ENCODE measurements at regions not wholly inside any gene's neighbourhood (a gene's known extent, or its start where the extent isn't known, plus 50 kb on each side); places are given as distances from the start of the nearest gene placed in this dataset.

DNA sequence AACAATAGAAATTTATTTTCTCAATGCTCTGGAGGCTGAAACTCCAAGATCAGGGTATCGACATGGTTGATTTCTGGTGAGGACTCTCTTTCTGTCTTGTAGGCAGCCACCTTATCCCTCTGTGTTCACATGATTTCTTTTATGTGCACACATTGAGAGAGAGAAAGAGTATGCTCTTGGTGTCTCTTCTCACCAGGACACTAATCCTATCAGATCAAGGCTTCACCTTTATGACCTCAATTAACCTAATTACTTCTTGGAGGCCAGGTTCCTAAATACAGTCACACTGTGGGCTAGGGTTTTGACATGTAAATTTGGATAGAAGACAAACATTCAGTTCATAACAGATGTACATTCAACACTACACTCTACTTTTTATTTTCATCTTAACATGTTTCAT lies 1094.2 kb upstream of the ADGRL2 start:
- DNase-seq = no peak
- BruUV-seq (replicated peaks) = no TSS peak
- Mint-ChIP-seq H3K27ac (ENCODE audit: unreplicated experiment) (no peak overlapping the region), H3K36me3 (ENCODE audit: insufficient read depth, unreplicated experiment) (no peaks in the 10 kb centered on the region), H3K4me1 (ENCODE audit: low read depth, unreplicated experiment) (no peaks in the 10 kb centered on the region), H3K4me3 (ENCODE audit: low read depth, unreplicated experiment) (no peak overlapping the region), H3K9me3 (ENCODE audit: low read depth, unreplicated experiment) (no peaks in the 10 kb centered on the region), H3K27me3 (ENCODE audit: unreplicated experiment) (no peaks in the 10 kb centered on the region)
- CTCF ChIA-PET = no interaction called here
- intact Hi-C loops (cut with micrococcal nuclease; ENCODE audit: unreplicated experiment) = no loop called here
- TF ChIP-seq CTCF (IDR thresholded peaks at IDR 0.05; ENCODE audit: unreplicated experiment) = no peak

- no TSS peak for BruUV-seq (replicated peaks)
- H3K27ac Mint-ChIP-seq (ENCODE audit: unreplicated experiment) = no peak overlapping the region
- H3K9me3 Mint-ChIP-seq (ENCODE audit: low read depth, unreplicated experiment) = no peaks in the 10 kb centered on the region
- no peaks in the 10 kb centered on the region for H3K27me3 Mint-ChIP-seq (ENCODE audit: unreplicated experiment)
- H3K4me1 Mint-ChIP-seq (ENCODE audit: low read depth, unreplicated experiment) = no peaks in the 10 kb centered on the region
- CTCF ChIA-PET = no interaction called here
- TF ChIP-seq CTCF (IDR thresholded peaks at IDR 0.05; ENCODE audit: unreplicated experiment) = no peak
- no peak overlapping the region for H3K4me3 Mint-ChIP-seq (ENCODE audit: low read depth, unreplicated experiment)
- DNase-seq = no peak
- H3K36me3 Mint-ChIP-seq (ENCODE audit: insufficient read depth, unreplicated experiment) = no peaks in the 10 kb centered on the region
- intact Hi-C loops (cut with micrococcal nuclease; ENCODE audit: unreplicated experiment) = no loop called here
Measured at GRCh38 chr1:80678438-80678837, 1122.3 kb upstream of the ADGRL2 start.

GRCh38 chr1:80675454-80675853 lies 1125.3 kb upstream of the ADGRL2 start:
- no peak for TF ChIP-seq CTCF (IDR thresholded peaks at IDR 0.05; ENCODE audit: unreplicated experiment)
- H3K36me3 Mint-ChIP-seq (ENCODE audit: insufficient read depth, unreplicated experiment) = no peaks in the 10 kb centered on the region
- H3K4me1 Mint-ChIP-seq (ENCODE audit: low read depth, unreplicated experiment) = no peaks in the 10 kb centered on the region
- no TSS peak for BruUV-seq (replicated peaks)
- no peak overlapping the region for H3K27ac Mint-ChIP-seq (ENCODE audit: unreplicated experiment)
- intact Hi-C loops (cut with micrococcal nuclease; ENCODE audit: unreplicated experiment) = no loop called here
- no peaks in the 10 kb centered on the region for H3K27me3 Mint-ChIP-seq (ENCODE audit: unreplicated experiment)
- DNase-seq = no peak
- H3K9me3 Mint-ChIP-seq (ENCODE audit: low read depth, unreplicated experiment) = no peaks in the 10 kb centered on the region
- H3K4me3 Mint-ChIP-seq (ENCODE audit: low read depth, unreplicated experiment) = no peak overlapping the region
- CTCF ChIA-PET = no interaction called here

GRCh38 chr1:80673935-80674597 lies 1126.7 kb upstream of the ADGRL2 start:
- CTCF ChIA-PET = interaction anchor here (0.8 kb wide), 1 partner anchor 8 kb away, joined by 3 read pairs; no protein-coding TSS in a partner anchor
- TF ChIP-seq CTCF (IDR thresholded peaks at IDR 0.05; ENCODE audit: unreplicated experiment) = no peak
- Mint-ChIP-seq H3K27ac (ENCODE audit: unreplicated experiment) (no peak overlapping the region), H3K4me3 (ENCODE audit: low read depth, unreplicated experiment) (no peak overlapping the region), H3K36me3 (ENCODE audit: insufficient read depth, unreplicated experiment) (no peaks in the 10 kb centered on the region), H3K27me3 (ENCODE audit: unreplicated experiment) (no peaks in the 10 kb centered on the region), H3K9me3 (ENCODE audit: low read depth, unreplicated experiment) (no peaks in the 10 kb centered on the region), H3K4me1 (ENCODE audit: low read depth, unreplicated experiment) (no peaks in the 10 kb centered on the region)
- no peak for DNase-seq
- BruUV-seq (replicated peaks) = no TSS peak
- intact Hi-C loops (cut with micrococcal nuclease; ENCODE audit: unreplicated experiment) = no loop called here
